ENCODE measurements at regions not wholly inside any gene's neighbourhood (a gene's known extent, or its start where the extent isn't known, plus 50 kb on each side); places are given as distances from the start of the nearest gene placed in this dataset.

GRCh38 chrX:121102101-121102500, 54.7 kb downstream of the GLUD2 start:
- DNase-seq: no peak

- no peak for DNase-seq
Measured at GRCh38 chrX:121103381-121103780, 56.0 kb downstream of the GLUD2 start.

- DNase-seq: no peak
Measured at GRCh38 chrX:121106484-121107235, 59.2 kb downstream of the GLUD2 start.

GRCh38 chrX:121109986-121110385, 62.6 kb downstream of the GLUD2 start:
- no peak for DNase-seq

GRCh38 chrX:121110536-121110935, 63.1 kb downstream of the GLUD2 start:
- DNase-seq: no peak

- no peak for DNase-seq
Measured at GRCh38 chrX:121114691-121115090, 67.3 kb downstream of the GLUD2 start.

GRCh38 chrX:121120690-121121605, 73.5 kb downstream of the GLUD2 start:
- DNase-seq: no peak

GRCh38 chrX:121122332-121122731, 74.9 kb downstream of the GLUD2 start:
- no peak for DNase-seq

- DNase-seq: no peak
Measured at GRCh38 chrX:121128925-121129877, 81.8 kb downstream of the GLUD2 start.

- DNase-seq: no peak
Measured at GRCh38 chrX:121132675-121133074, 85.3 kb downstream of the GLUD2 start.

- no peak for DNase-seq
Measured at GRCh38 chrX:121135488-121136207, 88.2 kb downstream of the GLUD2 start.

GRCh38 chrX:121146059-121146628, 98.7 kb downstream of the GLUD2 start:
- DNase-seq: no peak

GRCh38 chrX:121150217-121150616, 102.8 kb downstream of the GLUD2 start:
- no peak for DNase-seq

- no peak for DNase-seq
Measured at GRCh38 chrX:121151293-121151692, 103.9 kb downstream of the GLUD2 start.

GRCh38 chrX:121154858-121155404, 107.5 kb downstream of the GLUD2 start:
- DNase-seq: no peak

GRCh38 chrX:121160987-121161386, 113.6 kb downstream of the GLUD2 start:
- no peak for DNase-seq

GRCh38 chrX:121161501-121161933, 114.1 kb downstream of the GLUD2 start:
- no peak for DNase-seq

- DNase-seq: no peak
Measured at GRCh38 chrX:121163443-121163842, 116.0 kb downstream of the GLUD2 start.

GRCh38 chrX:121165930-121166359, 118.5 kb downstream of the GLUD2 start:
- DNase-seq: no peak

GRCh38 chrX:121169099-121170035, 122.0 kb downstream of the GLUD2 start:
- DNase-seq: no peak

Data from CD4-positive, alpha-beta T cell treated with Interleukin-6 for 4 hours (primary cell).